Stimulated activated effector memory CD8-positive, alpha-beta T cell treated with anti-CD3 and anti-CD28 coated beads, Interleukin-12 subunit alpha, Interleukin-12 subunit beta, amount 100 ng/mL, for 72 hours (primary cell): ENCODE measurements at regions not wholly inside any gene's neighbourhood (a gene's known extent, or its start where the extent isn't known, plus 50 kb on each side); places are given as distances from the start of the nearest gene placed in this dataset.

ENCODE experiments used
- ATAC-seq: fragments of 150-1000 bp; cut with Tn5 transposase; 2 replicates; pipeline ENCODE4 v1.10.0; 2021
- DNase-seq, 2 donors: peaks; one replicate each; pipeline ENCODE4 v3.0.0; 2021 to 2022; ENCODE audit warnings: low spot score in 2 of 2
- H3K27ac Mint-ChIP-seq: one replicate; pipeline ENCODE4 v1.8.0; 2022; ENCODE audit warnings: mild to moderate bottlenecking, mixed read lengths
- H3K36me3 Mint-ChIP-seq: one replicate; pipeline ENCODE4 v1.8.0; 2022; ENCODE audit warnings: mild to moderate bottlenecking, mixed read lengths
- H3K4me1 Mint-ChIP-seq: one replicate; pipeline ENCODE4 v1.8.0; 2022; ENCODE audit warnings: mixed read lengths
- H3K4me3 Mint-ChIP-seq: one replicate; pipeline ENCODE4 v1.8.0; 2022; ENCODE audit warnings: mild to moderate bottlenecking, mixed read lengths
- H3K9me3 Mint-ChIP-seq: one replicate; pipeline ENCODE4 v1.8.0; 2022; ENCODE audit warnings: mixed read lengths

- Mint-ChIP-seq H3K9me3 (no peaks in the 10 kb centered on the region), H3K27ac (no peak overlapping the region), H3K36me3 (no peaks in the 10 kb centered on the region), H3K4me3 (no peak overlapping the region), H3K4me1 (no peaks in the 10 kb centered on the region)
- no peak for DNase-seq
- no peak for ATAC-seq
Measured at GRCh38 chr1:198015309-198015708, 98.1 kb downstream of the LHX9 start.

DNA sequence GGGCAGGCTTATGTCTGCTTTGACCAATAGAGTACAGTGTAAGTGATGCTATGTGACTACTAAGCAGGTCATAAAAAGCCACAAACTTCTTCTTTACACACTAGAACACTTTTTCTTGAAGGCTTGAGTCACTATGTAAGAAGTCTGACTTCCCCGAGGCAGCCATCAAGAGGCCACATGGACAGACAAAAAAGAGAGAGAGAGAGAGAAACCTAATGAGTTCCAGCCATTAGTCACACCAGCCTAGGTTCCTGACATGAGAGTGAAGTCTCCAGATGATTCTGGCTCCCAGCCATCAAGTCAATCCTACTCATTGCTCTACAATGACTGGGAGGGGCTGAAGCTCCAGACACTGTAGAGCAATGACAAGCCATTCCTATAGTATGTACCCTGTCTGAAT, 101.4 kb downstream of the LHX9 start:
- ATAC-seq = peak; percentile 79
- H3K9me3 Mint-ChIP-seq = no peaks in the 10 kb centered on the region
- no peaks in the 10 kb centered on the region for H3K36me3 Mint-ChIP-seq
- no peak overlapping the region for H3K27ac Mint-ChIP-seq
- no peak for DNase-seq
- no peak overlapping the region for H3K4me3 Mint-ChIP-seq
- H3K4me1 Mint-ChIP-seq = no peaks in the 10 kb centered on the region

GRCh38 chr1:198019126-198019525, 102.0 kb downstream of the LHX9 start:
- H3K4me1 Mint-ChIP-seq = no peaks in the 10 kb centered on the region
- no peak for DNase-seq
- ATAC-seq = no peak
- H3K27ac Mint-ChIP-seq = no peak overlapping the region
- no peak overlapping the region for H3K4me3 Mint-ChIP-seq
- no peaks in the 10 kb centered on the region for H3K9me3 Mint-ChIP-seq
- no peaks in the 10 kb centered on the region for H3K36me3 Mint-ChIP-seq

GRCh38 chr1:198024336-198024735, 107.2 kb downstream of the LHX9 start:
- Mint-ChIP-seq H3K27ac (no peak overlapping the region), H3K9me3 (no peaks in the 10 kb centered on the region), H3K4me3 (no peak overlapping the region), H3K4me1 (no peaks in the 10 kb centered on the region), H3K36me3 (no peaks in the 10 kb centered on the region)
- DNase-seq = no peak
- ATAC-seq = no peak

- no peaks in the 10 kb centered on the region for H3K36me3 Mint-ChIP-seq
- H3K9me3 Mint-ChIP-seq = no peaks in the 10 kb centered on the region
- ATAC-seq (peak; percentile 60), DNase-seq (no peak)
- no peak overlapping the region for H3K4me3 Mint-ChIP-seq
- H3K4me1 Mint-ChIP-seq = no peaks in the 10 kb centered on the region
- no peak overlapping the region for H3K27ac Mint-ChIP-seq
Measured at GRCh38 chr1:198024782-198025181, 107.6 kb downstream of the LHX9 start.

DNA sequence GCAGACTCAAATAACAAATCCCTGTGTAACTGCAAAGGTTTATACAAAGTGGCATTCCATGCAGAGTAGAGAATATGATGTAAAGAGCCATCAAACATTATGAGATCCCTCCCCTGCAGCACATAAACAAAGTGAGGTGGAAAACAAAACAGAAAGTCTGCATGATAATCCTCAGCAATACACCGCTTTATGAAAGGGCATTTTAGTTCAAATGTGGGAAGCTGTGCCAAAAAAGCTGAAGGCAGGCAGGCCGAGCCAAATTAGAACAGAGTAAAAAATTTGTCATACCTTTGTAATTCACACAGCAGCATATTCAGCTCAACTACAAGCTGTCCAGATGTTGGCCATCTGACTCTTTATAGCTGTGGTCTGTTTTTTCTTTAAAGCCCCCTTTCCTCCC, 113.5 kb downstream of the LHX9 start:
- Mint-ChIP-seq H3K27ac (no peak overlapping the region), H3K9me3 (no peaks in the 10 kb centered on the region), H3K4me1 (no peaks in the 10 kb centered on the region), H3K4me3 (no peak overlapping the region), H3K36me3 (no peaks in the 10 kb centered on the region)
- no peak for DNase-seq
- no peak for ATAC-seq

DNA sequence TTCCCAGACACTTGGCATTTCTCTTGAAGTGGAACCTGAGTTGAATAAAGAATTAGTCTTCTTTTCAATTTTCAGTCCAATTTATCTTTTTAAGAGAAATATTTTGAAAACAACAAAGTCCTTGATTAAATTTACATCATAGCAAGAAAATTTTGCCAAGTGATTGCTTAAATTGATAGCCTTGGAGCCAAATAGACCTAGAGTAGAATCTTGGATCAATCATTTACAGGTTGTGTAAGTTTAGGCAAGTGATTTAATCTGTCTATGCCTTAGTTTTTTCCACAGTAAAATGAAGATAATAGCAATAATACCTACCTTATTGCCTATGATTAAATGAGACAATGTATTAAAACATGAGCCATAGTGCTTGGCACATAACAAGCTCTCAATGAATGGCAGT, 113.9 kb downstream of the LHX9 start:
- Mint-ChIP-seq H3K27ac (no peak overlapping the region), H3K36me3 (no peaks in the 10 kb centered on the region), H3K4me1 (no peaks in the 10 kb centered on the region), H3K9me3 (no peaks in the 10 kb centered on the region), H3K4me3 (no peak overlapping the region)
- ATAC-seq (no peak), DNase-seq (no peak)

- no peak overlapping the region for H3K4me3 Mint-ChIP-seq
- H3K27ac Mint-ChIP-seq = no peak overlapping the region
- H3K9me3 Mint-ChIP-seq = no peaks in the 10 kb centered on the region
- H3K4me1 Mint-ChIP-seq = no peaks in the 10 kb centered on the region
- no peaks in the 10 kb centered on the region for H3K36me3 Mint-ChIP-seq
- DNase-seq = no peak
- ATAC-seq = no peak
Measured at GRCh38 chr1:198032668-198033067, 115.5 kb downstream of the LHX9 start.

GRCh38 chr1:198040880-198041279, 115.9 kb upstream of the NEK7 start:
- DNase-seq (no peak), ATAC-seq (peak; percentile 31)
- H3K36me3 Mint-ChIP-seq = no peaks in the 10 kb centered on the region

DNA sequence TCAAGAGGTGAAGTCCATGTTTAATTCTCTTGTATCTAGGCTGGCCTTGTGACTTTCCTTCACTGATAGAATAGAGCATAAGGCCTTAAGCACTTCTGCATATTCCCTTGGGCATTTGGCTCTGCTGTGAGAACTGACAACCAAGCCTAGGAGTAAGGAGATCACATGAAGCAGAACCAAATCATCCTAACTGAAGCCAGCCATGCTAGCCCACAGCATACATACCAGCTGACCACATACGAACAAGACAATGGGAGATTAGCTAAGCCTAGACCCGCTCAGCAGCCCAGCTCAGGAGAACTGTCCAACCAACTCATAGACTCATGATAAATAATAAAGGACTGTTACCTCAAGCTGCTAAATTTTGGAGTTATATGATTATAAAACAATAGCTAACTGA, 114.6 kb upstream of the NEK7 start:
- Mint-ChIP-seq H3K9me3 (no peaks in the 10 kb centered on the region), H3K4me3 (no peak overlapping the region), H3K4me1 (no peaks in the 10 kb centered on the region), H3K27ac (no peak overlapping the region), H3K36me3 (no peaks in the 10 kb centered on the region)
- ATAC-seq = no peak
- DNase-seq = no peak

More at GRCh38 chr1:198040880-198041279, 115.9 kb upstream of the NEK7 start:
- Mint-ChIP-seq H3K4me1 (no peaks in the 10 kb centered on the region), H3K9me3 (no peaks in the 10 kb centered on the region), H3K27ac (no peak overlapping the region), H3K4me3 (no peak overlapping the region)

- no peak overlapping the region for H3K27ac Mint-ChIP-seq
- H3K4me3 Mint-ChIP-seq = no peak overlapping the region
Measured at GRCh38 chr1:198047913-198048312, 108.9 kb upstream of the NEK7 start.

GRCh38 chr1:198054510-198054909, 102.3 kb upstream of the NEK7 start:
- Mint-ChIP-seq H3K4me3 (no peak overlapping the region), H3K27ac (no peak overlapping the region), H3K9me3 (no peaks in the 10 kb centered on the region), H3K36me3 (no peaks in the 10 kb centered on the region), H3K4me1 (peaks cover 11% of the 10 kb centered on the region)
- ATAC-seq = no peak
- DNase-seq = no peak

More at GRCh38 chr1:198047913-198048312, 108.9 kb upstream of the NEK7 start:
- peaks cover 10% of the 10 kb centered on the region for H3K4me1 Mint-ChIP-seq
- DNase-seq = no peak
- peak; percentile 72 for ATAC-seq
- no peaks in the 10 kb centered on the region for H3K36me3 Mint-ChIP-seq
- peaks cover 4% of the 10 kb centered on the region for H3K9me3 Mint-ChIP-seq

DNA sequence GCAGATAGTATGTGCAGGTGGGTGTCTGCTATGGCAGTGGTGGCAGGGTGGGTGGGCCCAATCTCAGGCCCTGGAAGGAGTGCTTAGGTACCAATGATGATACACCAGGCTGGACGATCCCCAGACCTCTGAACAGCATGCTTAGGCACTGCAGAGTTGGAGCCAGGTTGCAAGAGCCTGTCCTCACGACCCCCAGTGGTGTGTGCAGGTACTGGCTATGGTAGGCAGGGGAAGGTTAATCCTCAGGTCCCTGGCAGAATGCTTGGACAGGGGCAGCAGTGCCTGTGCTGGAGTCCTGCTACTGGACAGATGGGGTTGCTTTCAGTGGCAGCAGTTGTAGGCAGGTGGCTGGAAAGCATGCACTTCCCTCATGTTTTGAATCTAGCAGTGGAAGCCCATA, 100.5 kb upstream of the NEK7 start:
- Mint-ChIP-seq H3K27ac (no peak overlapping the region), H3K36me3 (no peaks in the 10 kb centered on the region), H3K4me3 (no peak overlapping the region), H3K4me1 (peaks cover 11% of the 10 kb centered on the region), H3K9me3 (no peaks in the 10 kb centered on the region)
- ATAC-seq (peak; percentile 67), DNase-seq (no peak)

DNA sequence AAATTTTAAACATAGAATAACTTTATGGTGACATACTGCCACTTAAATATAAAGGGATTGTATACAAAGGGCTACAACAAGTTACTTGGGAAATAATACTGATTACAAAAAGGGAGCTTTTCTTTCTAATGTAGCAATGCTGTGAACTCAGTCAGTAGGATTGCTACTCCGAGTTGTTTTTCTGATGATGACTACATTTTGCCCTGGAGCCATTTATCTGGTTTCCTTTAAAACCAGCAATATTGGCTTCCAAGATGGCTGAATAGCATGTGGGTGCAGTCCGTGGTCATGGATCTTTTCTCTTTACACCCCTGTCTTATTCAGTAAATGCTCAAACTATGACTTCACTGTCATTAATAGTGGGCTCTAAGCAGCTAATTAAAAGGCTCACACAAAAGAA, 92.6 kb upstream of the NEK7 start:
- ATAC-seq (no peak), DNase-seq (no peak)
- Mint-ChIP-seq H3K27ac (no peak overlapping the region), H3K9me3 (no peaks in the 10 kb centered on the region), H3K4me1 (no peaks in the 10 kb centered on the region), H3K36me3 (no peaks in the 10 kb centered on the region), H3K4me3 (no peak overlapping the region)

DNA sequence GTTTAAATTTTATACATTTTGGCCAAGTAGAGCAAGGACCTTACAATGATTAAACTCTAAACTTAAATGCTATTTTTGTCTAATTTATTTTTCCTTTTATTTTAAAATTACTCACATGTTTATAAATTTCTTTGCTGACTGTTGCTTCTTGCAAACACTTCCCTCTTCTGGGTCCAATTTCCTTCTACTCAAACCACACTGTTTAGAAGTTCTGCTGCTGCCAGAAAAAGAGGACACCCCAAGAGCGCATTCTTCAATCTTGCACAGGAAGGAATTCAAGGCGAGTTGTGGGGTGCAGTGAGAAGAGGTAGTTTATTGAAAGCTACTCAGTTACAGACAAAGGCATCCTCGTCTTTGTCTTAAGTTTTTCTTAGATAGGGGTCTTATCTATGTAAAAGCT, 88.5 kb upstream of the NEK7 start:
- H3K9me3 Mint-ChIP-seq = no peaks in the 10 kb centered on the region
- ATAC-seq = no peak
- H3K4me1 Mint-ChIP-seq = no peaks in the 10 kb centered on the region
- no peak overlapping the region for H3K27ac Mint-ChIP-seq
- H3K36me3 Mint-ChIP-seq = no peaks in the 10 kb centered on the region
- DNase-seq = no peak
- H3K4me3 Mint-ChIP-seq = no peak overlapping the region

DNA sequence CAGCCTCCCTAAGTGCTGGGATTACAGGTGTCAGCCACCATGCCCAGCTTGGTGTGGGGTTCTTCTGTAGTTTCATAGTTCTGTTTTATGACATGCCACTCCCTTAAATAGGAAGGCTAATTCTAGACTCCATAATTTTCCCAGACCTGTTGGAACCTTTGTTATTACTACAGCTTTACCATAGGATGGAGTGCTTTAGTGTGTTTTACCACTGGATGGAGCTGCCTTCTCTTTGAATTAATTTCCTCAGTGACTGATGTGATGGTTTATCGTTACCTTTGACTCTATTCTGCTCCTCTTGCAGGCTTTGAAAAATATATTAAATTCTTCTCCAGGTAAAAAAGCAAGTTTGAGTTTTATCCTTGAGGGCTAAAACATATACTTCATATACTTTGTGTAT, 84.6 kb upstream of the NEK7 start:
- Mint-ChIP-seq H3K36me3 (no peaks in the 10 kb centered on the region), H3K4me1 (no peaks in the 10 kb centered on the region), H3K27ac (no peak overlapping the region), H3K9me3 (no peaks in the 10 kb centered on the region), H3K4me3 (no peak overlapping the region)
- no peak for DNase-seq
- ATAC-seq = no peak

- no peak overlapping the region for H3K4me3 Mint-ChIP-seq
- no peaks in the 10 kb centered on the region for H3K36me3 Mint-ChIP-seq
- DNase-seq = no peak
- no peak for ATAC-seq
- H3K27ac Mint-ChIP-seq = no peak overlapping the region
- no peaks in the 10 kb centered on the region for H3K4me1 Mint-ChIP-seq
- peaks cover 3% of the 10 kb centered on the region for H3K9me3 Mint-ChIP-seq
Measured at GRCh38 chr1:198075296-198075695, 81.5 kb upstream of the NEK7 start.
